HG03060 (cell line): ENCODE measurements at regions not wholly inside any gene's neighbourhood (a gene's known extent, or its start where the extent isn't known, plus 50 kb on each side); places are given as distances from the start of the nearest gene placed in this dataset.

ENCODE experiments used
- ATAC-seq: cut with Tn5 transposase; IDR thresholded peaks from one replicate; pipeline ENCODE4 v1.9.1; 2021; ENCODE audit warnings: low read depth, moderate number of reproducible peaks; ENCODE audit not compliant: unreplicated experiment

GRCh38 chr4:111879539-111879938 lies 265.7 kb upstream of the FAM241A start:
- no peak for ATAC-seq

GRCh38 chr4:111880116-111880515 lies 265.1 kb upstream of the FAM241A start:
- no peak for ATAC-seq

GRCh38 chr4:111883557-111883999 lies 261.7 kb upstream of the FAM241A start:
- ATAC-seq: no peak

GRCh38 chr4:111890412-111890811 lies 254.8 kb upstream of the FAM241A start:
- no peak for ATAC-seq

GRCh38 chr4:111905511-111905910 lies 239.7 kb upstream of the FAM241A start:
- peak; percentile 51 for ATAC-seq

GRCh38 chr4:111919639-111920038 lies 225.6 kb upstream of the FAM241A start:
- ATAC-seq: no peak

- no peak for ATAC-seq
Measured at GRCh38 chr4:111921714-111922113, 223.5 kb upstream of the FAM241A start.

- no peak for ATAC-seq
Measured at GRCh38 chr4:111923786-111924185, 221.5 kb upstream of the FAM241A start.

GRCh38 chr4:111924696-111925095 lies 220.6 kb upstream of the FAM241A start:
- no peak for ATAC-seq

GRCh38 chr4:111930659-111931058 lies 214.6 kb upstream of the FAM241A start:
- ATAC-seq: peak; percentile 96

GRCh38 chr4:111933703-111934102 lies 211.6 kb upstream of the FAM241A start:
- ATAC-seq: no peak

- ATAC-seq: no peak
Measured at GRCh38 chr4:111934314-111934713, 210.9 kb upstream of the FAM241A start.

GRCh38 chr4:111937368-111937767 lies 207.9 kb upstream of the FAM241A start:
- peak; percentile 88 for ATAC-seq

- ATAC-seq: no peak
Measured at GRCh38 chr4:111941957-111942356, 203.3 kb upstream of the FAM241A start.

- peak; percentile 79 for ATAC-seq
Measured at GRCh38 chr4:111943796-111944203, 201.5 kb upstream of the FAM241A start.

- no peak for ATAC-seq
Measured at GRCh38 chr4:111945014-111945413, 200.2 kb upstream of the FAM241A start.

- ATAC-seq: no peak
Measured at GRCh38 chr4:111946800-111947199, 198.5 kb upstream of the FAM241A start.

- ATAC-seq: no peak
Measured at GRCh38 chr4:111952688-111953087, 192.6 kb upstream of the FAM241A start.

- ATAC-seq: no peak
Measured at GRCh38 chr4:111954550-111954949, 190.7 kb upstream of the FAM241A start.

- ATAC-seq: no peak
Measured at GRCh38 chr4:111955001-111955400, 190.3 kb upstream of the FAM241A start.

- ATAC-seq: no peak
Measured at GRCh38 chr4:111957116-111957515, 188.1 kb upstream of the FAM241A start.

GRCh38 chr4:111957997-111958396 lies 187.3 kb upstream of the FAM241A start:
- no peak for ATAC-seq

GRCh38 chr4:111959222-111959621 lies 186.0 kb upstream of the FAM241A start:
- no peak for ATAC-seq
